ENCODE measurements at regions not wholly inside any gene's neighbourhood (a gene's known extent, or its start where the extent isn't known, plus 50 kb on each side); places are given as distances from the start of the nearest gene placed in this dataset.
"Not testable (repeated sequence)": the region's sequence is repeated elsewhere in the genome, so short reads cannot be mapped to it uniquely, and the experiment has no call there.

DNA sequence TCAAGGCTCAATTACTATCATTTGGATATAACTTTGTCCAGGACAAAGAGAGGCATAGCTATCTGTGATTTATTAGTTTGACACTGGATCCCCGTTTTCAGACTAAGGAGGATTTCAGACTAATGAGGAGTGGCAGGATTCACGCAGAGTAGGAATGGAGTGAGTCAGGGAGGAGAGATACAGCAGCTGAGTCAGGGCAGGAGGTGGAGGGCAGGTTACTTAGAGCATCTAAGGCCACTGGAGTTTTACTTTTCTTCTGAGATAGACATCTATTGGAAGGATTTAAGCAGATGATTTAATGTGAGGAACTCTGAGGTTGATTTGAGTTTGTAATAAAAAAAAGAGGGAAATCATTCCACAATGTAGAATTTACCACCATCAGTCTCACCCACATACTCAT is 110.6 kb downstream of the RPIA start:
- DNase-seq, result not testable (repeated sequence)

GRCh38 chr2:88807237-88807962 is 115.9 kb downstream of the RPIA start:
- DNase-seq, result no peak

- no peak for DNase-seq
Observed at GRCh38 chr2:88808083-88808482, 116.6 kb downstream of the RPIA start.

GRCh38 chr2:88808652-88809051 is 117.2 kb downstream of the RPIA start:
- no peak for DNase-seq

DNA sequence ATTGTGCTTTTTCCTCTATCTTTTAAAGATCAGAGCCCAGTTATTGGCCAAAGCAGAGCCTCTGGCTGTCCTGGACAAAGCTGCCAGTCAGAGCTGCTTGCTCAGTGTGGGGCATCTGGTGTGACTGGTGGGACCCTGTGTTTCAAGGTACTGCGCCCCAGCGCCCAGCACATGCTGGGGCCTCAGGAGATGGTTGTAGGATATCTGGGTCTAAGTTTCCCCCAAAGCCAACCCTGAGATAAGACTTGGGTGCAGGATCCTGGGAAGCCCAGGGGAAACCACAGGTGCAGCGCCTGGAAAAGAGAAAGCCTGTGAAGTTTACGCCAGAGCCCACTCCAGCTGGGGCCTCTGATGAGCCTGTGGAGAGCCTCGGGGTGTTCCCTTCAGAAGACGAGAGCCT is 117.7 kb downstream of the RPIA start:
- DNase-seq, result no peak

GRCh38 chr2:88810017-88810416 is 118.5 kb downstream of the RPIA start:
- DNase-seq, result no peak

DNA sequence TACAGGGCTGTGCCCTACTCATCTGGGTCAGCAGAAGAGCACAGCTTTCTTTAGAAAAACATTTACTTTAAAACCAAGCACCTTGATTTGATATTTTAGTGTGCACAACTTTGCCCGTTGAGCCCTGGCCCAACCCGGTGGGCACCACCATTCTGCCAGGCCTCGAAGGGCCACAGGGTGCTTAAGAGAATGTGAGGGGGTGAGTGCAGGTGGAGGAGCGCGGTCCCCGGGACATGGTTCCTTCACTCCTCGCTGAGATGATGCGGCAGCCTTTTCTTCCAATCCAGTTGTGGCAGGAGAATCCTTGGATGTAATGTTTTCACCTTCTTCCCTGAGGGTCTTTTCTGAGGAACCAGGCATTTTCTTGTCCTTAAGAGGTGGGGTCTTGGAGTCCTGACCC is 119.0 kb downstream of the RPIA start:
- DNase-seq, result no peak

DNA sequence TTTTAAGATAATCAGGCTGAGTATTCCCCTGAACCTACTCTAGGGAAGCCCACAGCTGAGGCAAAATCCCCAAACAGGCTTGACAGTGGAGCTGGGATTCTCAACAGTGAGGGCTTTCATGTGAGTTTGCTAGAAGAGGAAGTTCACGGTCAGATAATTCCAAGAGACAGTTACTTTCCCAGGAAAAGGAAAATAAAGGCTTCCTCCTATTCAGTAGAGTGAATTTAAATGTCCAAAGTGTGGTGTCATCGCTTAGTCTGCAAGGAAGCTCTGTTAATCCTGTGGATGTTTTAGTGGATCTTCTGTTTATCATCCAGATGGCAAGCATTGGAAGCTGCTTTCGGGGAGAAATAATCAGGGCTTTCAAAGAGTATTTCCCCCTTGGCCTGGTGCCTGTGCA is 119.8 kb downstream of the RPIA start:
- no peak for DNase-seq

GRCh38 chr2:88811681-88812080 is 120.2 kb downstream of the RPIA start:
- no peak for DNase-seq

DNA sequence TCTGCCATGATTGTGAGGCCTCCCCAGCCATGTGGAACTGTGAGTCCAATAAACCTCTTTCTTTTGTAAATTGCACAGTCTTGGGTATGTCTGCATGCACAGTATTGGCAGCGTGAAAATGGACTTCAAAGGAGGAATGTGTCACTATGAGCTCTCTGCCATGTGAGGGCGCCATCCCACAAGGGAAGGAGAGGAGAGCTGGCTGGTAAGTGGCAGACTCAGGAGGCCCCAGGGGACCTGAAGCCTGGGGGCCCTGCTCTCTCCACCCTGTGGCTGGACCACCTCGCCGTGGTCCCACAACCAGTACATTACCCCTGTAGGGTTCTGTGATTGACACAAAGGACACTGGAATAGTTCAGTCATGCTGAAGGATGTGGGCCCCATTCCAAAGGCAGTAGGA is 122.1 kb downstream of the RPIA start:
- no peak for DNase-seq

DNA sequence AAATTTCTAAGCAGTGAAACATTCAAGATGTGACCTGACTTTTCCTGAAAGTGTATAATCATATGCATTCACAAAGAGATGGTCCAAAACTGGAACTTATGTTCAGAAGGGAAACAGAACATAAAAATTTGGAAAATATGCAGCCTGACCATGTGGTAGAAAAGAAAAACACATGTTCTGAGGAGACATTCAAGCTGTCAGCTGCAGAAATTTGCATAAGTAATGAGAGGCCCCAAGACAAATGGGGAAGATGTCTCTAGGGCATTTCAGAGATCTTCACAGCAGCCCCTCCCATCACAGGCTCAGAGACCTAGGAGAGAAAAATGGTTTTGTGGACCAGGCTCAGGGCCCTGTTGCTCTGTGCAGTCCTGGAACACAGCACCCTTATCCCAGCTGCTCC is 123.8 kb downstream of the RPIA start:
- DNase-seq, result no peak

GRCh38 chr2:88815697-88816096 is 124.2 kb downstream of the RPIA start:
- no peak for DNase-seq

DNA sequence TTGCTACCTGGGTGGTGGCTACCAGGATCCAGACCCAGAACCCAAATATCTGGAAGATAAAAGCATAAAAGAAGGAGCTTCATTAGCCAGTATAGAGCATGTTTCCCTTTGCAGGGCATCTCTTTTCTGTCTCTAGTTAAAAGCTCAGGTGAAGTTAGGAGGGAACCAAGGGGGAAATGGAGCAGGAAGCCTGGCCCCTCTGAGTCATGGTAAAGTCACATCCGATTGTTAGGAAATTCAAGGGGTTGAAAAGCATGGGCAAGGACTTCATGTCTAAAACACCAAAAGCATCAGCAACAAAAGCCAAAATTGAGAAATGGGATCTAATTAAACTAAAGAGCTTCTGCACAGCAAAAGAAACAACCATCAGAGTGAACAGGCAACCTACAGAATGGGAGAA is 126.9 kb downstream of the RPIA start:
- DNase-seq, result no peak

- DNase-seq, result no peak
Observed at GRCh38 chr2:88824951-88825350, 133.5 kb downstream of the RPIA start.

DNA sequence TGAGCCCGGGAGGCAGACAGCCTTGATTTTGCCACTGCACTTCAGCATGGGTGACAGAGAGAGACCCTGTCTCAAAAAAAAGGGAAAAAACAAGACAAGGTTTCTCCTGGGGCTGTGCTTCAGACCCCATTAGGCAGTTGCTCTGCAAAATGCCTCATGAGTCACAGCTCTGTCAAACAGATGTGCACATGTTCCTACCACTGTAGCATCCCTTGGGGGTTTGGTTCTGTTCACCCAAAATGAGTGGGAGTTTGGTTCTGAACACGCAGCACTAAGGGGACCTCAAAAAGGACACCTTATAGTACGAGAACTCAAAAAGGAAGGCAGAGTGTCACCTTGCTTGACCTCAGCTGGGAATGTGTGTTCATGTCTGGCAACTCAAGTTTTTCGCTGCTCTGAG is 134.9 kb downstream of the RPIA start:
- DNase-seq, result no peak

- no peak for DNase-seq
Observed at GRCh38 chr2:88827821-88828220, 136.3 kb downstream of the RPIA start.

DNA sequence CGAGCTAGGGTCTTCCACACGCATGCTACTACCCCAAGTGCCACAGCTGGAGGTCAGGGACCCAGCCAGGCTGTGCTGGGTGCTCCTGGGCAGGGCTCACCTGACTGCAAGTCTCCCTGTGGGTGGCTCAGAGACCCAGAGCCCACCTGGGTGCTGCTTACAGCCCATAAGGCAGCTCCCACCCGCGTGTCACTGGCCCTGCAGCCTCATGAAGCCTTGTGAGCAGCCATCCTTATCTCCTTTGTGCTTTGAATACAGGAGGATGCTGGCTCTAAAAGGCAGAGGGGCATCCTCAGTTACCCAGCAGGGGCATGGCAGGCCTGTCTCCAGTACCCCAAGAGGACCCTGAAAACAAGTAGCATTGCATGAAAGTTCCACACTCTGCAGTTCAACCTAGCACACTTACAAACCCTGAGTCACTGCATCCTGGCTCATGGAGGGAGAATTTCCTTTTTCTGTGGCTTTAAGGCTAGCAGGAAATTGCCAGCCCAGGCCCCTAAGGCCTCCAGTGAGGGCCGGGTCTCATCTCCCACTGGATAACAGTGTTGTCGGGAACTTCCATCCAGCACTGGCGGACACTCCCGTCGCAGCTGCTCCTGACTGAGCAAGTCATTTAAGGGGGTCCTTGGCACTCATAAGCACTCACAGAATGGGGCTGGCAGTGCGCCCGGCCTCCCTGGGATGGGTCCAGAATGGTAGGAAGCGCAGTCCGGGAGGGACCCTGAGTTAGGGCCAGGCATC is 137.1 kb downstream of the RPIA start:
- no peak for DNase-seq

- no peak for DNase-seq
Observed at GRCh38 chr2:88829607-88830463, 138.4 kb downstream of the RPIA start.

DNA sequence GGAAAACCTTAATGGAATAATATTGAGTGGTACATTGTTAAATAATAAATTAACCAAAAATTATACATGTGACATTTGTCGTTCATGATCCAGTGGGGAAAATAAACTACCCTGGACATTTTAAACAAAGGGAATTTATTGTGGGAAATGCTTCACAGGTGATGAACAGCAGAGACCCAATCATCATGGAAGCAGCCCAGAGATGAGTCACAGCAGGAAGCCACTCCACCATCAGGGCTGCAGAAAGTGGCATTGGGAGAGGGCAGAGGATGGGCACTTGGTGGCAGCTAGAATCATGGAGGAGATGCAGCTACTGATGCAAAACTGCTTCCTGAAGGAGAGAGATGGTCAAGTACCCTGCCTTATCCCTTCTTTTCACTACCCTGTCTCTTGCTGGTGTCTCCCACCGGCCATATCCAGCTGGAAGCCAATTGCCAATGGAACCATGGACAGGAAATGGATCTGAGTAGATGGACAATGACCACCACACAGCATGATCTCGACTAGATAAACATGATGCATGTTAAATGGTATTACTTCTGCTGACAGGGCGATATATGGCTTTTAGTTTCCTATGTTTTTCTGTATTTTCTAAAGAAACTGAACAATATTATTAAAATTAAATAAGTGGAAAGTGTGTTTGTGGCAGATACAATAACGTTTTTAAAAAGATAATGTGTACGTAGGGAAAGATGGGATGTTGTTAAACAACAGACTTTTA is 139.8 kb downstream of the RPIA start:
- no peak for DNase-seq

GRCh38 chr2:88831792-88832248 is 140.3 kb downstream of the RPIA start:
- DNase-seq, result no peak

GRCh38 chr2:88832311-88832991 is 141.0 kb downstream of the RPIA start:
- no peak for DNase-seq

GRCh38 chr2:88832992-88833389 is 141.5 kb downstream of the RPIA start:
- DNase-seq, result no peak
